Lower lobe of right lung (tissue), 2 donors: ENCODE measurements at regions not wholly inside any gene's neighbourhood (a gene's known extent, or its start where the extent isn't known, plus 50 kb on each side); places are given as distances from the start of the nearest gene placed in this dataset.

Experiments
- ATAC-seq, 2 donors: fragments of 200-7000 bp; cut with Tn5 transposase; one replicate each; pipeline ENCODE4 v1.9.1; 2020 to 2022; ENCODE audit warnings: mild to moderate bottlenecking in 2 of 2, moderate library complexity in 2 of 2
- DNase-seq: peaks from one replicate; pipeline ENCODE4 v3.0.0-alpha.2; 2020
- H3K27ac ChIP-seq: fragments of 200-600 bp; one replicate; pipeline ENCODE4 v1.8.0; 2022
- H3K27me3 ChIP-seq: fragments of 200-600 bp; one replicate; pipeline ENCODE4 v1.8.0; 2022; ENCODE audit warnings: low read depth
- H3K36me3 ChIP-seq: fragments of 200-600 bp; one replicate; pipeline ENCODE4 v1.8.0; 2022; ENCODE audit warnings: mild to moderate bottlenecking
- H3K4me1 ChIP-seq: fragments of 200-600 bp; one replicate; pipeline ENCODE4 v1.8.0; 2022
- H3K4me3 ChIP-seq: fragments of 200-600 bp; one replicate; pipeline ENCODE4 v1.8.0; 2022; ENCODE audit warnings: mild to moderate bottlenecking
- H3K9me3 ChIP-seq: fragments of 200-600 bp; one replicate; pipeline ENCODE4 v1.8.0; 2022
- CTCF ChIP-seq: fragments of 200-600 bp; IDR thresholded peaks from one replicate; pipeline ENCODE4 v1.8.0; 2022; ENCODE audit warnings: antibody characterized with exemption, mild to moderate bottlenecking
- intact Hi-C: fragments of 100-400 bp; cut with DNase I; formaldehyde crosslinking; loops from one replicate; pipeline ENCODE4 v1.11.0; 2022
- donor health status: DM: no; HTN: yes; CAD: no; lungs with severe emphysema.

GRCh38 chr12:89067421-89068187 lies 284.7 kb downstream of the DUSP6 start:
- intact Hi-C loops = no loop called here
- Histone ChIP-seq H3K27ac (no peak overlapping the region), H3K4me3 (no peak overlapping the region), H3K27me3 (no peaks in the 10 kb centered on the region), H3K4me1 (no peaks in the 10 kb centered on the region), H3K36me3 (no peaks in the 10 kb centered on the region), H3K9me3 (no peaks in the 10 kb centered on the region)
- TF ChIP-seq CTCF = no peak
- ATAC-seq (no peak), DNase-seq (no peak)

- DNase-seq (no peak), ATAC-seq (no peak)
- Histone ChIP-seq H3K27ac (no peak overlapping the region), H3K27me3 (no peaks in the 10 kb centered on the region), H3K36me3 (no peaks in the 10 kb centered on the region), H3K4me1 (no peaks in the 10 kb centered on the region), H3K4me3 (no peak overlapping the region), H3K9me3 (no peaks in the 10 kb centered on the region)
- intact Hi-C loops = no loop called here
- TF ChIP-seq CTCF = no peak
Measured at GRCh38 chr12:89064780-89065179, 287.5 kb downstream of the DUSP6 start.

- Histone ChIP-seq H3K9me3 (no peaks in the 10 kb centered on the region), H3K27me3 (no peaks in the 10 kb centered on the region), H3K4me3 (no peak overlapping the region), H3K4me1 (no peaks in the 10 kb centered on the region), H3K27ac (no peak overlapping the region), H3K36me3 (no peaks in the 10 kb centered on the region)
- intact Hi-C loops = no loop called here
- no peak for ATAC-seq
- TF ChIP-seq CTCF = no peak
- DNase-seq = no peak
Measured at GRCh38 chr12:89064151-89064550, 288.1 kb downstream of the DUSP6 start.

GRCh38 chr12:89062996-89063395 lies 289.3 kb downstream of the DUSP6 start:
- Histone ChIP-seq H3K4me3 (no peak overlapping the region), H3K36me3 (no peaks in the 10 kb centered on the region), H3K9me3 (no peaks in the 10 kb centered on the region), H3K27me3 (no peaks in the 10 kb centered on the region), H3K27ac (no peak overlapping the region), H3K4me1 (no peaks in the 10 kb centered on the region)
- ATAC-seq (no peak), DNase-seq (no peak)
- intact Hi-C loops = no loop called here
- TF ChIP-seq CTCF = no peak

GRCh38 chr12:89059721-89060541 lies 292.4 kb downstream of the DUSP6 start:
- H3K4me1 ChIP-seq = no peaks in the 10 kb centered on the region
- no peak for TF ChIP-seq CTCF
- ATAC-seq = no peak
- no peaks in the 10 kb centered on the region for H3K27me3 ChIP-seq
- DNase-seq = no peak
- intact Hi-C loops = no loop called here
- H3K4me3 ChIP-seq = no peak overlapping the region
- no peaks in the 10 kb centered on the region for H3K9me3 ChIP-seq
- no peaks in the 10 kb centered on the region for H3K36me3 ChIP-seq
- no peak overlapping the region for H3K27ac ChIP-seq
